Esophagus muscularis mucosa (tissue), 4 donors: ENCODE measurements at regions not wholly inside any gene's neighbourhood (a gene's known extent, or its start where the extent isn't known, plus 50 kb on each side); places are given as distances from the start of the nearest gene placed in this dataset.

ENCODE experiments used
- DNase-seq: peaks from one replicate; pipeline ENCODE4 v3.0.0-alpha.2; 2017; ENCODE audit errors: extremely low spot score
- H3K27ac ChIP-seq, 4 donors: fragments of 200-600 bp; sonication (generic); replicated peaks in 1 of 4; 1 replicate in 3 of 4; 2 replicates in 1 of 4; pipeline ENCODE4 v1.5.1; 2016 to 2019; ENCODE audit warnings: mild to moderate bottlenecking in 1 of 4
- H3K27me3 ChIP-seq, 4 donors: fragments of 200-600 bp; sonication (generic); one replicate each; pipeline versions ENCODE4 v1.5.1 to v1.6.0; 2016 to 2019
- H3K36me3 ChIP-seq, 4 donors: fragments of 200-600 bp; sonication (generic); one replicate each; pipeline ENCODE4 v1.5.1; 2016 to 2019
- H3K4me1 ChIP-seq, 4 donors: fragments of 200-600 bp; sonication (generic); one replicate each; pipeline ENCODE4 v1.5.1; 2016 to 2019
- H3K4me3 ChIP-seq, 4 donors: fragments of 200-600 bp; sonication (generic); 1 replicate in 2 of 4; 2 replicates in 2 of 4; pipeline ENCODE4 v1.5.1; 2016 to 2019; ENCODE audit warnings: mild to moderate bottlenecking in 4 of 4, moderate library complexity in 1 of 4
- H3K9me3 ChIP-seq, 4 donors: fragments of 200-600 bp; sonication (generic); 1 replicate in 3 of 4; 2 replicates in 1 of 4; pipeline ENCODE4 v1.5.1; 2016 to 2019
- EP300 ChIP-seq: sonication (generic); formaldehyde crosslinking; IDR thresholded peaks from one replicate; pipeline ENCODE4 v1.6.1; 2017; ENCODE audit warnings: antibody characterized with exemption
- POLR2A ChIP-seq: fragments of 450-650 bp; IDR thresholded peaks from one replicate; pipeline ENCODE4 v1.6.1; 2017; ENCODE audit warnings: antibody characterized with exemption, moderate library complexity, mild to moderate bottlenecking, low read depth
- POLR2AphosphoS5 ChIP-seq, 2 donors: sonication (generic); formaldehyde crosslinking; IDR thresholded peaks; one replicate each; pipeline ENCODE4 v1.6.1; 2017; ENCODE audit warnings: antibody characterized with exemption in 2 of 2
- WGBS: methylation state at CpG from one replicate; pipeline ENCODE4 v1.1.5; 2018; 5-methylcytosine and 5-hydroxymethylcytosine counted together
- intact Hi-C: fragments of 100-400 bp; cut with DNase I; formaldehyde crosslinking; loops from one replicate; pipeline ENCODE4 v1.15.1; 2023
- TF ChIP-seq, protein P1 (sequence below), 3 experiments: fragments of 200-600 bp in 2 of 3; fragments of 450-650 bp in 1 of 3; sonication (generic) in 2 of 3; IDR thresholded peaks; one replicate each; pipeline ENCODE4 v1.5.1; 2017 to 2019; ENCODE audit warnings: antibody characterized with exemption in 3 of 3, mild to moderate bottlenecking in 2 of 3, moderate library complexity in 1 of 3

- TF ChIP-seq, protein P1, sequence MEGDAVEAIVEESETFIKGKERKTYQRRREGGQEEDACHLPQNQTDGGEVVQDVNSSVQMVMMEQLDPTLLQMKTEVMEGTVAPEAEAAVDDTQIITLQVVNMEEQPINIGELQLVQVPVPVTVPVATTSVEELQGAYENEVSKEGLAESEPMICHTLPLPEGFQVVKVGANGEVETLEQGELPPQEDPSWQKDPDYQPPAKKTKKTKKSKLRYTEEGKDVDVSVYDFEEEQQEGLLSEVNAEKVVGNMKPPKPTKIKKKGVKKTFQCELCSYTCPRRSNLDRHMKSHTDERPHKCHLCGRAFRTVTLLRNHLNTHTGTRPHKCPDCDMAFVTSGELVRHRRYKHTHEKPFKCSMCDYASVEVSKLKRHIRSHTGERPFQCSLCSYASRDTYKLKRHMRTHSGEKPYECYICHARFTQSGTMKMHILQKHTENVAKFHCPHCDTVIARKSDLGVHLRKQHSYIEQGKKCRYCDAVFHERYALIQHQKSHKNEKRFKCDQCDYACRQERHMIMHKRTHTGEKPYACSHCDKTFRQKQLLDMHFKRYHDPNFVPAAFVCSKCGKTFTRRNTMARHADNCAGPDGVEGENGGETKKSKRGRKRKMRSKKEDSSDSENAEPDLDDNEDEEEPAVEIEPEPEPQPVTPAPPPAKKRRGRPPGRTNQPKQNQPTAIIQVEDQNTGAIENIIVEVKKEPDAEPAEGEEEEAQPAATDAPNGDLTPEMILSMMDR (IDR thresholded peaks at IDR 0.05), result no peak
- TF ChIP-seq EP300 (no peak), POLR2AphosphoS5 (IDR thresholded peaks at IDR 0.05) (no peak), POLR2A (no peak)
- Histone ChIP-seq H3K36me3 (no peaks in the 10 kb centered on the region), H3K27ac (no peak overlapping the region), H3K4me1 (no peaks in the 10 kb centered on the region), H3K4me3 (no peak overlapping the region), H3K27me3 (no peaks in the 10 kb centered on the region), H3K9me3 (no peaks in the 10 kb centered on the region)
- no peak for DNase-seq
- 63% methylated on average over 3 of the region's 3 CpGs for WGBS
- intact Hi-C loops, result no loop called here
Measured at GRCh38 chr4:12304905-12305304, 876.2 kb upstream of the HS3ST1 start.

DNA sequence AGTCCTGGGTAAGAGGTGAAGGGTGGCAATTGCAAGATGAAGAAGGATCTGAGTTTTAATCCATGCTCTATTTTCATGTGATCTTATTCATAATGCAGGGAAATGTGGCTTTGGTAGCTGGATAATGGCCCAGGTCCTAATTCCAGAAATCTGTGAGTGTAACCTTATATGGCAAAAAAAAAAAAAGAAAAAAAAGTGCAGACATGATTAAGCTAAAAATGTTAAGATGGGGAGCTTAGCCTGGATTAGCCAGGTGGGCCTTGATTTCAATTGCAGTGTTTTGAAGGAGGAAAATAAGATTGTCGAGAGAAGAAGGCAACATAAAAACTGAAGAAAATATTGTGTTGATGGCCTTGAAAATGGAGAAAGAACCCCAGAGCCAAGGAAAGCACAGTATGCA lies 867.7 kb upstream of the HS3ST1 start:
- no peak for DNase-seq
- TF ChIP-seq, protein P1 (IDR thresholded peaks at IDR 0.05), result no peak
- TF ChIP-seq POLR2A (no peak), POLR2AphosphoS5 (IDR thresholded peaks at IDR 0.05) (no peak), EP300 (no peak)
- Histone ChIP-seq H3K27ac (no peak overlapping the region), H3K27me3 (no peaks in the 10 kb centered on the region), H3K4me1 (no peaks in the 10 kb centered on the region), H3K36me3 (no peaks in the 10 kb centered on the region), H3K4me3 (no peak overlapping the region), H3K9me3 (no peaks in the 10 kb centered on the region)
- 86% methylated on average over 1 of the region's 1 CpG for WGBS
- intact Hi-C loops, result no loop called here

- Histone ChIP-seq H3K36me3 (no peaks in the 10 kb centered on the region), H3K9me3 (no peaks in the 10 kb centered on the region), H3K4me1 (no peaks in the 10 kb centered on the region), H3K27ac (no peak overlapping the region), H3K4me3 (no peak overlapping the region), H3K27me3 (no peaks in the 10 kb centered on the region)
- intact Hi-C loops, result no loop called here
- TF ChIP-seq EP300, result no peak
- TF ChIP-seq POLR2A, result no peak
- TF ChIP-seq POLR2AphosphoS5 (IDR thresholded peaks at IDR 0.05), result no peak
- TF ChIP-seq, protein P1 (IDR thresholded peaks at IDR 0.05), result no peak
- 96% methylated on average over 1 of the region's 1 CpG for WGBS
- DNase-seq, result no peak
Measured at GRCh38 chr4:12293906-12294525, 865.3 kb upstream of the HS3ST1 start.

- DNase-seq, result no peak
- WGBS, result 94% methylated on average over 5 of the region's 5 CpGs
- no peaks in the 10 kb centered on the region for H3K27me3 ChIP-seq
- intact Hi-C loops, result no loop called here
- H3K4me3 ChIP-seq, result no peak overlapping the region
- H3K4me1 ChIP-seq, result no peaks in the 10 kb centered on the region
- TF ChIP-seq EP300 (no peak), POLR2AphosphoS5 (IDR thresholded peaks at IDR 0.05) (no peak), POLR2A (no peak)
- TF ChIP-seq, protein P1 (IDR thresholded peaks at IDR 0.05), result no peak
- no peak overlapping the region for H3K27ac ChIP-seq
- H3K36me3 ChIP-seq, result no peaks in the 10 kb centered on the region
- no peaks in the 10 kb centered on the region for H3K9me3 ChIP-seq
Measured at GRCh38 chr4:12286351-12286750, 857.7 kb upstream of the HS3ST1 start.

- Histone ChIP-seq H3K36me3 (no peaks in the 10 kb centered on the region), H3K27me3 (no peaks in the 10 kb centered on the region), H3K9me3 (no peaks in the 10 kb centered on the region), H3K4me3 (no peak overlapping the region), H3K4me1 (no peaks in the 10 kb centered on the region), H3K27ac (no peak overlapping the region)
- WGBS, result 47% methylated on average over 4 of the region's 4 CpGs
- intact Hi-C loops, result no loop called here
- DNase-seq, result no peak
- TF ChIP-seq POLR2AphosphoS5 (IDR thresholded peaks at IDR 0.05), result no peak
- TF ChIP-seq POLR2A, result no peak
- TF ChIP-seq, protein P1 (IDR thresholded peaks at IDR 0.05), result no peak
- TF ChIP-seq EP300, result no peak
Measured at GRCh38 chr4:12270546-12270945, 841.9 kb upstream of the HS3ST1 start.
